ENCODE measurements at regions not wholly inside any gene's neighbourhood (a gene's known extent, or its start where the extent isn't known, plus 50 kb on each side); places are given as distances from the start of the nearest gene placed in this dataset.
"Not testable (repeated sequence)": the region's sequence is repeated elsewhere in the genome, so short reads cannot be mapped to it uniquely, and the experiment has no call there.

- TF ChIP-seq SMAD2 (IDR thresholded peaks at IDR 0.05; ENCODE audit: low read depth, low read length); EP300 (IDR thresholded peaks at IDR 0.05; ENCODE audit: low read length); SOX6 (IDR thresholded peaks at IDR 0.05); CTCF (IDR thresholded peaks at IDR 0.05 in 2 of 3, conservative IDR thresholded peaks at IDR 0.05 in 1 of 3; ENCODE audit: insufficient read depth in 2 of 3, low read depth in 1 of 3, low read length in 3 of 3); ZBED1 (IDR thresholded peaks at IDR 0.05): not testable (repeated sequence)
These were observed 84.1 kb upstream of the GPR39 start for GRCh38 chr2:132332345-132333033.
